Stimulated activated naive CD8-positive, alpha-beta T cell treated with anti-CD3 and anti-CD28 coated beads, Interleukin-15, Interleukin-2, amounts not matched to agents 100 ng/mL and 50 ng/mL, for 24 hours (primary cell): ENCODE measurements at regions not wholly inside any gene's neighbourhood (a gene's known extent, or its start where the extent isn't known, plus 50 kb on each side); places are given as distances from the start of the nearest gene placed in this dataset.

ENCODE experiments used
- H3K27ac Mint-ChIP-seq: one replicate; pipeline ENCODE4 v1.8.0; 2021; ENCODE audit warnings: mild to moderate bottlenecking, mixed read lengths
- H3K27me3 Mint-ChIP-seq: one replicate; pipeline ENCODE4 v1.8.0; 2021; ENCODE audit warnings: mixed read lengths
- H3K36me3 Mint-ChIP-seq: one replicate; pipeline ENCODE4 v1.8.0; 2021; ENCODE audit warnings: low read depth, mixed read lengths
- H3K4me1 Mint-ChIP-seq: one replicate; pipeline ENCODE4 v1.8.0; 2021; ENCODE audit warnings: low read depth, mixed read lengths
- H3K4me3 Mint-ChIP-seq: one replicate; pipeline ENCODE4 v1.8.0; 2021; ENCODE audit warnings: mild to moderate bottlenecking, mixed read lengths
- H3K9me3 Mint-ChIP-seq: one replicate; pipeline ENCODE4 v1.8.0; 2021; ENCODE audit warnings: mixed read lengths

DNA sequence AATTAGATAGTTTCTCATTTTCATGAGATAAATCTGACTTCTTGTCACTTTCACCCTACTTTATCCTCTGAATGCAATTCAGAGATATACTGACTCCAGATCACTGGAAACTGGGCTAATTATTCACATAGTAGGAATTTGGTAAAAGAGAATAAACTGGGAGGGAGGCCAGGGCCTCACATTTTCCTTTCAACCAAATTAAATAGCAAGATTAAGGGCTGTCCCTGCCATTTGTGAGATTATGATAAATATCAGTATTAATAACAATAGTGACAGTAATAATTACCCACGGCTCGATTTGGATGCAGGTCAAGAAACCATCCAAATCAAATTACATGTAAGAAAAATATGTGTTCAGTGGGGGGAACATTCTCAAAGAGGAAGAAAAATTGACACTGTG lies 140.5 kb downstream of the CD83 start:
- Mint-ChIP-seq H3K4me3 (no peak overlapping the region), H3K27ac (no peak overlapping the region), H3K4me1 (peaks cover 10% of the 10 kb centered on the region), H3K27me3 (no peaks in the 10 kb centered on the region), H3K9me3 (peaks cover 7% of the 10 kb centered on the region), H3K36me3 (no peaks in the 10 kb centered on the region)

DNA sequence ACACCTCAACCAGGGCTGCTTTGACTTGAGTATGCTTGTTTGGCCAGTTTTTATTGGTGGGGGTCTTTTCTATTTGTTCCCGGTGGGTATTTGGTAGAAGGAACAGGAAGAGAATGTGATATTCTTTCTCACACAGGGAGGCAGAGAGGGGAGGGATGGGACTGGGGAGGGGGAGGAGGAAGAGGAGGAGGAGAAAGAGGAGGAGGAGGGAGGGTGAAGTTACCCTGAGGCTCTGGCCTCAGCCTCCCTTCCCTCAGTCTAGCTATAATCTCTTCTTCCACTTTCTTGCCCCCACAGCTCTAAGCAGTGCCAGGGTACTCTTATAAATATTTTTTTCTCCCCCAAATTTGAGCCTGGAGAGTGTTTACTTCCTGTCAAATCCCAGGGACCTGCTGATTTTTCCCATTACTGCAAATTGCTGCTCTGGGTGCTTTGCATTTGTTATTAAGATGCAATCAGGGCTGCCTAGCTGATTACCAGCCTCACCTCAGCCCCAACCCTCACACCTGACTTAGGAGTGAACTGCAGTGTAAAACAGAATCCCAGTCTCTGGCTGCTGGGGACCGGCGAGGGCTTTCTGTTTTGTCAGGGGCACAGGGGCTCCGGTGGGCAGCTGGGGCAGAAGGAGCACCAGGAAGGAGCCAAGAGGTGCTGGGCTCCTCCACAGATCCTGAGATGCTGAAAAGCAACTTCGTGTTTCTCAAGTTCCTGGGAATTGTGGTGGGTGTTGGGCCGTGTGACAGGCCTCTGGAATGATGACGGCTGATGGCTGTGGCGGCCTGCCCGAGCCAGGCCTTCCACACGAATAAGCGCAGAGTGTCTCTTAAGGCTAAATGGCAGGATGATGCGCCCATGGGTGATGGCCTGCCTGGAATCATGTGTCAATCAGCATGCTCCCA lies 141.4 kb downstream of the CD83 start:
- peaks cover 7% of the 10 kb centered on the region for H3K9me3 Mint-ChIP-seq
- no peak overlapping the region for H3K4me3 Mint-ChIP-seq
- H3K36me3 Mint-ChIP-seq: no peaks in the 10 kb centered on the region
- no peaks in the 10 kb centered on the region for H3K27me3 Mint-ChIP-seq
- H3K27ac Mint-ChIP-seq: no peak overlapping the region
- peaks cover 8% of the 10 kb centered on the region for H3K4me1 Mint-ChIP-seq

DNA sequence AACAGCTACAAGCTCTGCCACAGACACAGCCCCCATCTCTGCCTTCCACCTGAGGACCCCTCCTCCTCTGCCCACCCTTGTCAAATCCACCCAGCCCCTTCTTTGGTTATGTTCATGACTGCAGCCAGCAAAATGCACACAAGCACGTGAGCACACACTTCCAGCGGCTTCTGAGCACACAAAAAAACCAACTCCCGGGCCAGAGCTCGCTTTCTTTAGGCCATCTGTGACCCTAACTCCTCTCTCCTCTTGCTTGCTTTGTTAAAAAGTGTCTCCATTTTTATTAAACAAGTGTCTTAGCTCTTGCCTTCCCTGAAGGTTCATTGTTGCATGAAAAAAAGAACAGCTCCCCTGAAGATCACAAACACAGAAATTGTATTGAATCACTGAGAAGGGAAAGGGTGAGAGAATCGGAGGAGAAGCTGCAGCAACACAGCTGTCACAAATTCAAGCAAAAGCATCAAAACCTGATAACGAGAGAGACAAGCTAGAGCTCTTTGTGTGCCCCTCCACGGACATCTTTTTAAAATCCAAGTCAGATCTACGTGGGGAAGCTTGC lies 142.1 kb downstream of the CD83 start:
- no peaks in the 10 kb centered on the region for H3K27me3 Mint-ChIP-seq
- no peak overlapping the region for H3K4me3 Mint-ChIP-seq
- H3K36me3 Mint-ChIP-seq: no peaks in the 10 kb centered on the region
- peaks cover 2% of the 10 kb centered on the region for H3K4me1 Mint-ChIP-seq
- no peak overlapping the region for H3K27ac Mint-ChIP-seq
- peaks cover 11% of the 10 kb centered on the region for H3K9me3 Mint-ChIP-seq

DNA sequence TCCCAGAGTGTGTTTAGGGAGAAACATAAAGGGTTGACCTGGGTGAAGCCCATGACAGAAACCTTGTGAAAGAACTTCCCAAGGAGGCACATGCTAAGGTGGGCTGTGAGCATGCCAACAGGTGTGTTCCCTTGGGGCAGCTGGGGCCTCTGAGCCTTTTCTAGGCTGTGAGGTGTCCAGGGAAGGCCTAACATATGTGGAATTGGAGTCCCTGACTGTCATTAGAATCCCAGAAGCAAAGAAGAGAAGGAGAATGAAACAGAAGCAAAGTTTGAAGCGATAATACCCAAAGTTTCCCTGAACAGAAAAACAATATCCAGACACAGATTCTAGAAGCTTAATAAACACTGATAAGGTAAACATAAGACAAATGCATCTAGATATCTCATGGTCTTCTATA lies 143.3 kb downstream of the CD83 start:
- Mint-ChIP-seq H3K9me3 (peaks cover 11% of the 10 kb centered on the region), H3K4me3 (no peak overlapping the region)

DNA sequence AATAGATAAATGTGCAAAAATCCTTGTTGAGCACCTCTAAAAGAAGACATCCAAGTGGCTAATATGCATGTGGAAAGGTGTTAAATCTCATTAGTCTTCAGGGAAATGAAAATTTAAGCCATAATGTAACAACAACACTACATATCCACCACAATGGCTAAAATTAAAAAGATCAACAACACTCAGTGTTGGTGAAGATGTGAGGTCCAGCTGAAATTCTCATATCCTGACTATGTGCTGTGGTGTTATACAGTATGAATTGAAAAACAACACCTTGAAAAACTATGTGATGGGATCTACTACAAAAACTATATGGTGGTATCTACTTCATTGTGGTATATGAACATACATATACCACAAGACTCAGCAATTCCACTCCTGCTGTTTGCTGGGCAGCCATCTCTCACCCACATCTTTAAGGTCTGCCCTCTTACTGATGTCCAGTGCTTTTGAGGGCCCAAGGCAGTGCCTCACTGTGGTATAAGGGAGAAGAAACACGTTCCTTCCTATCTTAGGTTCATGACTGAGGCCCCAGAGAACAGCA lies 146.4 kb downstream of the CD83 start:
- Mint-ChIP-seq H3K4me1 (no peaks in the 10 kb centered on the region), H3K27me3 (no peaks in the 10 kb centered on the region), H3K36me3 (no peaks in the 10 kb centered on the region), H3K27ac (no peak overlapping the region), H3K9me3 (peaks cover 11% of the 10 kb centered on the region), H3K4me3 (no peak overlapping the region)

More for the DNA sequence above, 143.3 kb downstream of the CD83 start:
- no peaks in the 10 kb centered on the region for H3K36me3 Mint-ChIP-seq
- no peaks in the 10 kb centered on the region for H3K27me3 Mint-ChIP-seq
- no peak overlapping the region for H3K27ac Mint-ChIP-seq
- H3K4me1 Mint-ChIP-seq: no peaks in the 10 kb centered on the region

DNA sequence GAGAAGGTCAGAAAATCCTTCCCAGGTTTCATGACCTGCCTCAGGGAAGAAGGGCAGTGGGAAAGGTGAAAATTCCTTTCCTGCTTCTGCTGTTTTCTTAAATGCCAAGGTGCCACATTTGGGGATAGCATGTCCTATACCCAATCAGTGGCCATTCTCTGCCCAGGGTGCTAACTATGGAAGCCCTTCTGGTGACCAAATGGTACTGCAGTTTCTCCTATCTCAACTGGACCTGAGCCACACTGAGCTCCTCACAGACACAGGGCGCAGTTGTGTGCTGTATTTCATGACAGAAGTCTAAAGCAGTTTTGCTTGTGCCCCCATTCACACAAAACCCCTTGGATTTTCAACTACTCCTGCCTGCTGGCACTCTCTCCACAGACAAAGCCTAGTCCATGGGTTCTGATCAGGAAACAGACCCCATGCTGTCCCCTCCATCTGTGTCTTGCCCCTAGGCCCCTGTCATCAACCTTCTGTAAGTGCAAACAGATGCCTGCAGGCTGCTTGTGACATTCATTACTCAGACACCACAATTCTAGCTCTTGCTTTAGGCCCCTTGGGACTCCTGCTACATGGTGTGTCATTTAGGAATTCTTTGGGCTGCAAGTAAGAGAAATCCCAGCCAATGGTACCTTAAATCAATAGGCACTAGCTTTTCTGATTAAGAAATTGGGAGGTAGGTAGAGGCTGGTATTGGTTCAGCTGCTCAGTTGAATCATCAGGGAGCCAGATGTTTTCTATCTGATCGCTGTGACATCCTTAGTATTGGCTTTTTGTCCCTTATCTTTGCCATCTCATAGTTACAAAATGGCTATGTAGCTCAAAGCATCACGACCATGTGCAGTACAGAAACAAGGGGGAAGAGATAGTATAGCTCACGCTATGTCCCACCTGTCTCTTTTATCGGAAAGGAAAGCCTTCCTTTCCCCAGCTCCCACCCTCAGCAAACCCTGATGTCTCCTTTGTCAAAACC lies 147.8 kb downstream of the CD83 start:
- H3K4me3 Mint-ChIP-seq: no peak overlapping the region
- no peaks in the 10 kb centered on the region for H3K36me3 Mint-ChIP-seq
- H3K9me3 Mint-ChIP-seq: peaks cover 11% of the 10 kb centered on the region
- no peaks in the 10 kb centered on the region for H3K27me3 Mint-ChIP-seq
- no peak overlapping the region for H3K27ac Mint-ChIP-seq
- H3K4me1 Mint-ChIP-seq: peaks cover 8% of the 10 kb centered on the region

DNA sequence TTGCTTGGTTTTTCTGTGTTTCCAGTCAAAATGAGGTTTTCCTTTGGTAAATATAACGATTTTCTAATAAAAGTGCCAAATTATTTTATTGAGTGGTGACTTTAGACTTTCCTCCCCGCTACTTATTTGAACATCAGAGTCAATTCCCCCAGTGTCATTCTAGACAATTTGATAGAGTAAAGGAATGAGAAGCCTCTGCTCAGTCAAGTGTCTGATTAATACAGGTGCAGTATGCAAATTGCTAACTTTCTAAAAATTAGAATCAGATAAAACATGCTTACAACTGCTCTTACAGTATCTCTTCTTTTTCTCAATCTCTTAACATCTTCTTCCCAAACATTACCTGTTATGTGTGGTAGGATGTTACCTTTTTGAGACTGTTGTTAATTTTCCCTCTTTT lies 148.7 kb downstream of the CD83 start:
- H3K4me1 Mint-ChIP-seq: peaks cover 17% of the 10 kb centered on the region
- no peaks in the 10 kb centered on the region for H3K27me3 Mint-ChIP-seq
- H3K4me3 Mint-ChIP-seq: no peak overlapping the region
- H3K36me3 Mint-ChIP-seq: no peaks in the 10 kb centered on the region
- peaks cover 5% of the 10 kb centered on the region for H3K9me3 Mint-ChIP-seq
- no peak overlapping the region for H3K27ac Mint-ChIP-seq

DNA sequence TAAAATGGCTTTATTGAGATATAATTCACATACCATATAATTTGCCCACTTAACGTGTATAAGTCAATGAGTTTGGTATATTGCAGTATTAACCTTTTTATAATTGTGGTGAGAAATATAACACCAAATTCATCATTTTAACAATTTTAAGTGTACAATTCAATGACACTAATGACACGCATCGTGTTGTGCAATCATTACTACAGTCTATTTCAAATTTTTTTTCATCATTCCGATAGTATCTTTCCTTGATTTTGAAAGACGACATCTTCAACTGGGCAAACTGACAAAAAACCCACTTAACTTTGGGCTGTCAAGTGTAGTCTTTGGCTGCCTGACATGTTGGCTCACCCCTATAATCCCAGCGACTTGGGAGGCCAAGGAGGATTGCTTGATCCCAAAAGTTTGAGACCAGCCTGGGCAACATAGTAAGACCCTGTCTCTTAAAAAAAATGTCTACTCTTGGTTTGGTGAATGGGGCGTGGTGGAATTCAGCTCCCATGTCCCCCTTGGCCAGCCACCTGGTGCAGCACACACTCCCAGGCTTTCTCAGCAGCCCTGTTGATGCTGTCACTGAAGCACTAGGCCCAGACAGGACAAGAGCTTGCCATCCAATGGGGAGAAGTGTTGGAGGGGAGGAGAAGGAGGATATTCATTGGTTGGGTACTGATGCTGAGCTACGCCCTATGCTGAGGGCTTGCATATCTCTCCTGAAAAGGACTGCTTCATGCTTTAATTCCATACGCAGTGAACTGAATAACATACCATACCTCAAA lies 150.5 kb downstream of the CD83 start:
- H3K36me3 Mint-ChIP-seq: no peaks in the 10 kb centered on the region
- peaks cover 5% of the 10 kb centered on the region for H3K9me3 Mint-ChIP-seq
- no peak overlapping the region for H3K27ac Mint-ChIP-seq
- no peak overlapping the region for H3K4me3 Mint-ChIP-seq
- no peaks in the 10 kb centered on the region for H3K27me3 Mint-ChIP-seq
- peaks cover 28% of the 10 kb centered on the region for H3K4me1 Mint-ChIP-seq

DNA sequence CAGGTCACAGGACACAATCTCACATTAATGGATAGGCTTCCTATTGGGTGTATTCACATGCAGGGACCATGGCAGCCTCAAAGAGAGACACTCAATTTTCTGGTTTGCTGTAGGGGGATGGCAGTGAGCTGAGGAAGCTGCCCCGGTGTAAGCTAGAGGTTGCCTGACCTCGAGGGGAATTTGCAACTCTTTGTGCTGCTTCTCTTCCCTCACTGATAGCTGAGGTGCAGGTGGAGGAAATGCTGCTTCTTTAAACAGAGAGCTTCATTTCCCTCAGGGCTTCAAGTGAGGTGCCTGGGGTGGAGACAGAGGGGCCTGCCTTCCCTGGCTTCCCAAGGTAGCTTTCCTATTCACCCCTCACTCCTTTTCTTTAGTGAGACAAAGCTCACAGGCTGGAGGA lies 151.9 kb downstream of the CD83 start:
- Mint-ChIP-seq H3K27me3 (no peaks in the 10 kb centered on the region), H3K36me3 (no peaks in the 10 kb centered on the region), H3K9me3 (peaks cover 1% of the 10 kb centered on the region), H3K4me1 (peaks cover 33% of the 10 kb centered on the region), H3K4me3 (no peak overlapping the region), H3K27ac (no peak overlapping the region)

DNA sequence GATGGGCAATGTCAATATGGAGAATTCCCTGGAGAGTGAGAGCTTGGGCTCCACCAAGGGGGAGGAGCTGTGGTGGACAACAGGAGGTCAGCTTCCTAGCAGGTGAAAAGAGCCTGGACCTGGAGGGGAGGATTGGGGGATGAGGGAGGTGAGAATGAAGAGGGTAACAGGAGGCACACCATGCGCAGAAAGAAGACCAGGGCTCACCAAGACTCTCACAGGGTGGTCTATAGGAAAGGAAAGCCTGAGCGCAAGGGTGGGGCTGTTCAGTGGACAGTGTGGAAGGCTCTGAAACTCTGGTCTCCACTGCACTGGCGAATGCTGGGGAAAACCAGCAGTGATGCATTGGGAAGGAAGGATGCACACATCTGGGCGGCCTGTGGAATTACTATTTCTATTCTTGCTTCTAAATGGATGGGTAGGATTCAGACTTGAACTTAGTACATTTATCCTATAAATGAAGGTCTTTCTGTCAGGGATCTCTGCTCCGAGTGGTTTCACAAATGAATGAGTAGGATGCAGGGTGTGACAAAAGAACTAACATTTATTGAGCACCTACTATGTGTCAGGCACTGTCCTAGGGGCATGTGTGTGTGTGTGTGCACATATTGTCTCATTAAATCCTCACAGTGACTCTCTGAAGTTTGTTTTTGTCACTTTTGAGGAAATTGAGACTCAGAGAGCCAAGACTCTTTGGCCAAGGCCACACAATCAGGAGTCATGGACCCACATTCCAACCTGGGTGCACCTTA lies 152.7 kb downstream of the CD83 start:
- H3K4me3 Mint-ChIP-seq: no peak overlapping the region
- H3K36me3 Mint-ChIP-seq: no peaks in the 10 kb centered on the region
- no peaks in the 10 kb centered on the region for H3K9me3 Mint-ChIP-seq
- H3K27ac Mint-ChIP-seq: no peak overlapping the region
- peaks cover 42% of the 10 kb centered on the region for H3K4me1 Mint-ChIP-seq
- no peaks in the 10 kb centered on the region for H3K27me3 Mint-ChIP-seq

DNA sequence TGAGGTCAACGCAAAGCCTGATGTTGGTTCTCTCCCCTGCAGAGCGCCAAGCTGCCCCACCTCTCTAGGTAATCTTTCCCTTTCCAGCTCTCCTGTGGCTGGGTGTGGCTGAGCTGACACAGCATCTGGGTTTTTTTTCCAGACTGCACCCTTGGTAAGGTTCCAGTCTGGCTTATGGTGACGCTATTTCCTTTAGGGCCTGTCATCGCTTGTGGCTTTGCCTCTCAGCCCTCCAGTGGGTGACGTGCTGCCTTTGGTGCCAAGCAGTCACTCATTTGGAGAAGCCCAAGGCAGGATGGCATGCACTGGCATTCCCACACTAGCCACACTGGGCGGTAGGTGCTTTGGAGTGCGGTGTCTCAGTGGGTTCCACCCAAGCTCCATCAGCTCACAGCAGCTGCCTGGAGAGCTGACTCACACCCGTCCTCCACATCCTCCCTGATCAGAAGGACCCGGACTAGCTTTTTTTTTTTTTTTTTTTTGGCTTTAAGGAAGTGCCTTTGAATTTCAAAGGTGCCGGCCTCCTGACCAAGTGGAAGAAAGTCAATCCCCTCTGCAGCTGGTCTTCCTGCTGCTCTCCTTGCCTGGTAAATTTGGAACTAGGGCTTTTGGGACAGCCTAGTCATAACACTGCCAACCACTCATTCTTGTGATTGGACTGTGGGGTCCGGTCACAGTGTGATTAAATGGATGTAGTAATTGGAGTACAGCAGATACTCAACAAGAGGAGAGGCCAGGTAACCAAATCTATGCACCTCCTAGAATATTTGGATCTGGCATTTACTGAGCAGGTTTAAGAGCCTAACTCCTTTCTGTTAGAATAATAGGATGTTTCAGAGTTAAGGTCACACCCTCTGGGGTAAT lies 153.6 kb downstream of the CD83 start:
- Mint-ChIP-seq H3K4me1 (peaks cover 50% of the 10 kb centered on the region), H3K36me3 (no peaks in the 10 kb centered on the region), H3K27ac (peak overlapping the region; percentile 80), H3K9me3 (no peaks in the 10 kb centered on the region), H3K4me3 (peak overlapping the region; percentile 25), H3K27me3 (no peaks in the 10 kb centered on the region)

DNA sequence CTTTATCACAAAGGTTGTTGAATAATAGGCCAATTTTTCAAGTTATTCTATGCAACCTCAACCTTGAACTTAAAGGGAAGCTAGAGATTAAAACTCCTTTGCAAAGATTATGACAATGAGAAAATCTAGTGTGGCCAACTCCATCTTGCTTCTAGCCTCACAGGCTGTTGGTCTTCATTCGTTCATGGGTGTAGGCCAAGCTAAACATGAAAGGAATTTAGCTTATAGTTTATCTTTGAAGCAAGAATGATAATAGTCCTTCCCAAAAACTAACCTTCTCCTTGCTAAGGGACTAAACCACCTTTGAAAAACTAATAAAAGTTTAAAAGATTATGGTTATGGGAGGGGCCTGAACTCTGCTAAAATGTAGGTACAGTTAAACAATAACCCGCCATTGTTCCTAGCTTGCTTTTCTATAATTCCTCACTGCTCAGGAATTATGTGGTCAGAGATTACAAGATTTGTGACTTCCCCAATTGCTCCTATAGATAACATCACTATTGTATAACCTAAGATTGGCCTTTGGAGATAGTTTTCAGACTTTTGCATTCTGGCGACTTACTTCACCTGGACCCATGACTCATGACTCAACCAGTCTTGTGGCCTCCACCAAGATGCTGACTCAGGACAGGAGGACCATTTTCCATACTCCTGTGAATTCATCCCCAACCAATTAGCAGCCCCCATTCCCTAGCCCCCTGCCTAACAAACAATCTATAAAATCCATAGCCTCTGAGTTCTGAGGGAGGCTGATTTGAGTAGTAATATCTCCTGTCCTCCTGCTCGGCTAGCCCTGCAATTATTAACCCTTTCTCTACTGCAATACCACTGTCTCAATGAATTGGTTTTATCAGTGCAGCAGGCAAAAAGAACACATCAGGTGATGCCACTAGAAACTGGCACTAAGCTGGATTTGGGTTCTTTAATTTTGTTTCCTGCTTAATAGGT lies 154.5 kb downstream of the CD83 start:
- no peak overlapping the region for H3K4me3 Mint-ChIP-seq
- H3K4me1 Mint-ChIP-seq: peaks cover 60% of the 10 kb centered on the region

More for the DNA sequence above, 154.5 kb downstream of the CD83 start:
- Mint-ChIP-seq H3K36me3 (no peaks in the 10 kb centered on the region), H3K9me3 (no peaks in the 10 kb centered on the region), H3K27ac (no peak overlapping the region), H3K27me3 (no peaks in the 10 kb centered on the region)
